GM10266 (cell line): ENCODE measurements at regions not wholly inside any gene's neighbourhood (a gene's known extent, or its start where the extent isn't known, plus 50 kb on each side); places are given as distances from the start of the nearest gene placed in this dataset.

Experiments used
- DNase-seq: peaks from one replicate; pipeline ENCODE4 v3.0.0; 2012; ENCODE audit errors: extremely low spot score
- CTCF ChIP-seq: IDR thresholded peaks from 2 replicates; pipeline ENCODE4 v1.5.1; 2012; ENCODE audit warnings: mild to moderate bottlenecking, low read depth; ENCODE audit not compliant: control insufficient read depth, insufficient read depth; ENCODE audit errors: missing control alignments

- no peak for TF ChIP-seq CTCF
- no peak for DNase-seq
Observed at GRCh38 chr3:14057701-14058100, 67.0 kb downstream of the CHCHD4 start.

- DNase-seq: no peak
- TF ChIP-seq CTCF: no peak
Observed at GRCh38 chr3:14047841-14048240, 76.8 kb downstream of the CHCHD4 start.

- TF ChIP-seq CTCF: no peak
- DNase-seq: no peak
Observed at GRCh38 chr3:14047027-14047426, 77.6 kb downstream of the CHCHD4 start.

- no peak for TF ChIP-seq CTCF
- DNase-seq: no peak
Observed at GRCh38 chr3:14042680-14043079, 82.0 kb downstream of the CHCHD4 start.

DNA sequence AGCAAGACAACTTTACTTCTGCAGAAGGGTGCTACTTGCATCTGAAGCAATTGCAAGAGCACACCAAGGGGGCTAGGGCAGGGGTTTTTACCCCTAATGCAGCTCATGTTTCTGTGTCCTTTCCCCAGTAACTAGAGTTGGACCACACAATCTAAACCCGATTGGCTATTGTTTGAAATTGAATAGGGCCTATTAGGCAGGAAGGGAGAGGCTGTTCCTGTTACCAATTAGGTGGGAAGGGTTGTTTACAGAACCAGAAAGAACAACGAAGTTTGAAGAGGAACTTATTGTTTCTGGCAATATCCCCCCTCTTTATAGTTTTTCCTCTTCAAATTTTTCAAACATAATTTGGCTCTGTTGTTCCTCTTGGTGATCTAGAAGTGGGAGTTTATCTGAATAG is 85.5 kb downstream of the CHCHD4 start:
- no peak for TF ChIP-seq CTCF
- no peak for DNase-seq

DNA sequence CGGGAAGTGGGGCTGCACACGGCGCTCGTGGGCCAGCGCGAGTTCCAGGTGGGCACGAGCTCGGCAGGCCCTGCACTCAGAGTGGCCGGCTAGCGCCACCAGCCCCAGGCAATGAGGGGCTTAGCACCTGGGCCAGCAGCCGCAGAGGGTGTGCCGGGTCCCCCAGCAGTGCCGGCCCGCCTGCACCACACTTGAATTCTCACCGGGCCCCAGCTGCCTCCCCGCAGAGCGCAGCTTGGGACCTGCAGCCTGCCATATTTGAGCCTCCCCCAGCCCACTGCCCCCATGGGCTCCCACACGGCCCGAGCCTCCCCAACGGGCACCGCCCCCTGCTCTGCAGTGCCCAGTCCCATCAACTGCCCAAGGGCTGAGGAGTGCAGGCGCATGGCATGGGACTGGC is 87.5 kb downstream of the CHCHD4 start:
- TF ChIP-seq CTCF: no peak
- no peak for DNase-seq

GRCh38 chr3:14033023-14033422 is 91.6 kb downstream of the CHCHD4 start:
- TF ChIP-seq CTCF: no peak
- DNase-seq: no peak
